GM19372 (cell line): ENCODE measurements at regions not wholly inside any gene's neighbourhood (a gene's known extent, or its start where the extent isn't known, plus 50 kb on each side); places are given as distances from the start of the nearest gene placed in this dataset.

Source experiments
- ATAC-seq: cut with Tn5 transposase; IDR thresholded peaks from one replicate; pipeline ENCODE4 v1.9.1; 2021; ENCODE audit warnings: mild to moderate bottlenecking, low read depth, moderate library complexity; ENCODE audit not compliant: unreplicated experiment

GRCh38 chr2:161570424-161571050, 53.7 kb upstream of the SLC4A10 start:
- no peak for ATAC-seq

- no peak for ATAC-seq
These were observed 53.2 kb upstream of the SLC4A10 start for GRCh38 chr2:161571051-161571429.
